CD4-positive, alpha-beta T cell treated with Interleukin-15 for 4 hours (primary cell): ENCODE measurements at regions not wholly inside any gene's neighbourhood (a gene's known extent, or its start where the extent isn't known, plus 50 kb on each side); places are given as distances from the start of the nearest gene placed in this dataset.
A peak's percentile ranks its signal among the peaks of the same experiment; 100 is the strongest.
"Not testable (repeated sequence)": the region's sequence is repeated elsewhere in the genome, so short reads cannot be mapped to it uniquely, and the experiment has no call there.

Experiments used
- DNase-seq: peaks from one replicate; pipeline ENCODE4 v3.0.0-alpha.2; 2020; ENCODE audit warnings: low spot score

- DNase-seq = no peak
Observed at GRCh38 chr2:136324966-136325365, 207.0 kb upstream of the CXCR4 start.

GRCh38 chr2:136323935-136324334, 206.0 kb upstream of the CXCR4 start:
- no peak for DNase-seq

- DNase-seq = no peak
Observed at GRCh38 chr2:136323195-136323594, 205.2 kb upstream of the CXCR4 start.

GRCh38 chr2:136322428-136322827, 204.5 kb upstream of the CXCR4 start:
- DNase-seq = no peak

GRCh38 chr2:136319651-136320050, 201.7 kb upstream of the CXCR4 start:
- no peak for DNase-seq

GRCh38 chr2:136319237-136319636, 201.3 kb upstream of the CXCR4 start:
- no peak for DNase-seq

- DNase-seq = no peak
Observed at GRCh38 chr2:136314240-136314639, 196.3 kb upstream of the CXCR4 start.

- DNase-seq = not testable (repeated sequence)
Observed at GRCh38 chr2:136312568-136312967, 194.6 kb upstream of the CXCR4 start.

GRCh38 chr2:136310797-136311603, 193.1 kb upstream of the CXCR4 start:
- DNase-seq = peak; percentile 18

GRCh38 chr2:136310005-136310495, 192.1 kb upstream of the CXCR4 start:
- DNase-seq = no peak

- no peak for DNase-seq
Observed at GRCh38 chr2:136308611-136309010, 190.7 kb upstream of the CXCR4 start.

- no peak for DNase-seq
Observed at GRCh38 chr2:136306836-136307235, 188.9 kb upstream of the CXCR4 start.

- DNase-seq = peak; percentile 66
Observed at GRCh38 chr2:136305517-136306192, 187.7 kb upstream of the CXCR4 start.

GRCh38 chr2:136301006-136301405, 183.1 kb upstream of the CXCR4 start:
- no peak for DNase-seq

- no peak for DNase-seq
Observed at GRCh38 chr2:136298631-136299030, 180.7 kb upstream of the CXCR4 start.

GRCh38 chr2:136297994-136298393, 180.0 kb upstream of the CXCR4 start:
- DNase-seq = no peak

- DNase-seq = no peak
Observed at GRCh38 chr2:136297312-136297711, 179.4 kb upstream of the CXCR4 start.

- DNase-seq = no peak
Observed at GRCh38 chr2:136295168-136295567, 177.2 kb upstream of the CXCR4 start.

- DNase-seq = no peak
Observed at GRCh38 chr2:136291871-136292270, 173.9 kb upstream of the CXCR4 start.

GRCh38 chr2:136290326-136290725, 172.4 kb upstream of the CXCR4 start:
- DNase-seq = no peak

- DNase-seq = no peak
Observed at GRCh38 chr2:136288249-136288648, 170.3 kb upstream of the CXCR4 start.

GRCh38 chr2:136286423-136286822, 168.5 kb upstream of the CXCR4 start:
- no peak for DNase-seq
